ENCODE measurements at regions not wholly inside any gene's neighbourhood (a gene's known extent, or its start where the extent isn't known, plus 50 kb on each side); places are given as distances from the start of the nearest gene placed in this dataset.

DNA sequence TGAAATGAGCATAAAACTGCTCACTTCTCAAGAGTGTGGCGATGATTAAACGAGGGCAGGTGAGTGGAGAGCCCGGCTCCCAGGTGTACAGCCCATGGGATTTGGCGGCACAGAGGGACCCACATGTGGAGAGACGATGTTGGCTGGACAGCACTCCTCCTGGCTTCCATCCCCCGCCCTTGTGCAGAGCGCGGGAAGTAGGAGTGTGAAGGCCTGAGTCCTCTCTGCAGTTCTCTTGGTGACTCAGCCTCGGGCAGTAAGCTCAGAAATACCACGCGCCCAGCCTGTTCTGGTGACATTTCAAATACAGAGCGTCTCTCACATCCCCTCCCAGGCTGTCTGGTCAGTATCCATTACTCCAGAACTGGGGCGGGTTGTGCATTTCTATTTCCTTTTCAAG is 94.2 kb upstream of the SRSF6 start:
- Histone ChIP-seq H3K4me3 (no peak overlapping the region), H3K4me1 (no peaks in the 10 kb centered on the region), H3K9me3 (no peaks in the 10 kb centered on the region), H3K27ac (no peak overlapping the region), H3K36me3 (no peaks in the 10 kb centered on the region), H3K27me3 (peaks cover 8% of the 10 kb centered on the region)
- whole genome bisulfite sequencing, 2 donors (ENCODE audit: low coverage in 1 of 2): 80 to 100% methylated on average over 3 to 13 of the region's 13 CpGs
- in situ Hi-C loops (cut with MboI; ENCODE audit: low pct_ligation_motif_present in 1 of 4, low pct_unique_long_range_greater_than_20kb in 1 of 4, low sequenced_read_pairs in 3 of 4) (loop anchor here in 1 of 4 donors (25.0 kb wide), 1 partner anchor 151 kb away; no protein-coding TSS in a partner anchor), intact Hi-C loops (cut with DNase I; ENCODE audit: low total_unique reads) (no loop called here)
- TF ChIP-seq POLR2AphosphoS5 (IDR thresholded peaks at IDR 0.05): no peak
- TF ChIP-seq POLR2A (IDR thresholded peaks at IDR 0.05): no peak
- TF ChIP-seq EP300 (IDR thresholded peaks at IDR 0.05; ENCODE audit: low read depth): no peak
- TF ChIP-seq, protein P1, sequence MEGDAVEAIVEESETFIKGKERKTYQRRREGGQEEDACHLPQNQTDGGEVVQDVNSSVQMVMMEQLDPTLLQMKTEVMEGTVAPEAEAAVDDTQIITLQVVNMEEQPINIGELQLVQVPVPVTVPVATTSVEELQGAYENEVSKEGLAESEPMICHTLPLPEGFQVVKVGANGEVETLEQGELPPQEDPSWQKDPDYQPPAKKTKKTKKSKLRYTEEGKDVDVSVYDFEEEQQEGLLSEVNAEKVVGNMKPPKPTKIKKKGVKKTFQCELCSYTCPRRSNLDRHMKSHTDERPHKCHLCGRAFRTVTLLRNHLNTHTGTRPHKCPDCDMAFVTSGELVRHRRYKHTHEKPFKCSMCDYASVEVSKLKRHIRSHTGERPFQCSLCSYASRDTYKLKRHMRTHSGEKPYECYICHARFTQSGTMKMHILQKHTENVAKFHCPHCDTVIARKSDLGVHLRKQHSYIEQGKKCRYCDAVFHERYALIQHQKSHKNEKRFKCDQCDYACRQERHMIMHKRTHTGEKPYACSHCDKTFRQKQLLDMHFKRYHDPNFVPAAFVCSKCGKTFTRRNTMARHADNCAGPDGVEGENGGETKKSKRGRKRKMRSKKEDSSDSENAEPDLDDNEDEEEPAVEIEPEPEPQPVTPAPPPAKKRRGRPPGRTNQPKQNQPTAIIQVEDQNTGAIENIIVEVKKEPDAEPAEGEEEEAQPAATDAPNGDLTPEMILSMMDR (IDR thresholded peaks at IDR 0.05): no peak
- DNase-seq: no peak

DNA sequence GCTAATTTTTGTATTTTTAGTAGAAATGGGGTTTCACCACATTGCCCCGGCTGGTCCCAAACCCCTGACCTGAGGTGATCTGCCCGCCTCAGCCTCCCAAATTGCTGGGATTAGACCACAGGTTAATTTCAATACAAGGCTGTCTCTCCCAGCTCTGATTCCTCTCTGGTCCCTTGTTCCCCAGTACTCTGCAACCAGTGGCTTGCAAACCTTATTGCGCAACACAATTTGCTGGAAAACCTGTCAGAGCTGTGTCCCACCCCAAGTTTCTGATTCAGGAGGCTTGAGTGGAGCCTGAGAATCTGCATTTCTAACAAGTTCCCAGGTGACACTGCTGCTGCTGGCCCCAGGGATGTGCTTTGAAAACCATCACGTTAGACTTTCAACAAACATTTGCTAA is 96.2 kb upstream of the SRSF6 start:
- Histone ChIP-seq H3K4me3 (no peak overlapping the region), H3K36me3 (no peaks in the 10 kb centered on the region), H3K4me1 (no peaks in the 10 kb centered on the region), H3K27ac (no peak overlapping the region), H3K27me3 (peaks cover 8% of the 10 kb centered on the region), H3K9me3 (no peaks in the 10 kb centered on the region)
- in situ Hi-C loops (cut with MboI; ENCODE audit: low pct_ligation_motif_present in 1 of 4, low pct_unique_long_range_greater_than_20kb in 1 of 4, low sequenced_read_pairs in 3 of 4): loop anchor here in 1 of 4 donors (25.0 kb wide), 1 partner anchor 149 kb away; no protein-coding TSS in a partner anchor
- TF ChIP-seq POLR2AphosphoS5 (IDR thresholded peaks at IDR 0.05): no peak
- no peak for TF ChIP-seq EP300 (IDR thresholded peaks at IDR 0.05; ENCODE audit: low read depth)
- TF ChIP-seq, protein P1 (IDR thresholded peaks at IDR 0.05): no peak
- TF ChIP-seq POLR2A (IDR thresholded peaks at IDR 0.05): no peak
- 60 to 76% methylated on average over 1 to 4 of the region's 4 CpGs for WGBS, 2 donors (ENCODE audit: low coverage in 1 of 2)
- no peak for DNase-seq
- intact Hi-C loops (cut with DNase I; ENCODE audit: low total_unique reads): no loop called here

DNA sequence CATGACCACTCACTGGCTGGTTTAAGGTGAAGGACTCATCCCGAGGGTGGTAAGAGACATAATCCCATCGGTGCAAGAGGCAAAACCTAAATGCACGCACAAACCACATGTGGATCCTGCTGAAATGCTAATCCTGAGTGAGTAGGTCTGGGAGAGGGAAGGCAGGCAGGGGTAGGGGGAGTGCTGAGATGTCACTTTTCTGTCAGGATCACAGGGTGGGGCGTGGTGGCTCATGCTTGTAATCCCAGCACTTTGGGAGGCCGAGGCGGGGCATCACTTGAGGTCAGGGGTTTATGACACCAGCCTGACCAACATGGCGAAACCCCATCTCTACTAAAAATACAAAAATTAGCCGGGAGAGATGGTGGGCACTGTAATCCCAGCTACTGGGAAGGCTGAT is 97.7 kb upstream of the SRSF6 start:
- intact Hi-C loops (cut with DNase I; ENCODE audit: low total_unique reads) (no loop called here), in situ Hi-C loops (cut with MboI; ENCODE audit: low pct_ligation_motif_present in 1 of 4, low pct_unique_long_range_greater_than_20kb in 1 of 4, low sequenced_read_pairs in 3 of 4) (loop anchor here in 1 of 4 donors (25.0 kb wide), 1 partner anchor 148 kb away; no protein-coding TSS in a partner anchor)
- Histone ChIP-seq H3K27ac (no peak overlapping the region), H3K36me3 (no peaks in the 10 kb centered on the region), H3K9me3 (no peaks in the 10 kb centered on the region), H3K4me1 (no peaks in the 10 kb centered on the region), H3K27me3 (no peaks in the 10 kb centered on the region), H3K4me3 (no peak overlapping the region)
- DNase-seq: no peak
- TF ChIP-seq, protein P1 (IDR thresholded peaks at IDR 0.05): no peak
- TF ChIP-seq EP300 (IDR thresholded peaks at IDR 0.05; ENCODE audit: low read depth) (no peak), POLR2AphosphoS5 (IDR thresholded peaks at IDR 0.05) (no peak), POLR2A (IDR thresholded peaks at IDR 0.05) (no peak)
- WGBS, 2 donors (ENCODE audit: low coverage in 1 of 2): 60 to 75% methylated on average over 1 to 8 of the region's 8 CpGs

DNA sequence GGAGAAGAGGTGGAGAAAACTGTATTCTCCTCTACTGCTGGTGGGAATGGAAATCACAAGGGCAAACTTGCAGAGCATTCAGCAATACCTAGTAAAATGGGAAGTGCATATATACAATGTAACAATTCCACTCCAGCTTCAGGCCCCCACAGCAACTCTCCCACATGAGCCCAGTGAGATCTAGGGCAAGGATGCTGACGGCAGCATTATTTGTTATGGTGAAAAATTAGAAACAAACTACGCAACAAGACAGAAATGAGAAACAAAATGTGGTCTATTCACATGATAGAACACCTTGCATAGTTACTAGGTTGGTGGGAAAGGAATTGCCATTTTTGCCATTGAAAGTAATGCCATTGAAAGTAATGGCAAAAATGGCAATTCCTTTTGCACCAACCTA is 98.9 kb upstream of the SRSF6 start:
- intact Hi-C loops (cut with DNase I; ENCODE audit: low total_unique reads): no loop called here
- H3K27me3 ChIP-seq: no peaks in the 10 kb centered on the region
- H3K9me3 ChIP-seq: no peaks in the 10 kb centered on the region
- WGBS, 2 donors (ENCODE audit: low coverage in 1 of 2): 84 to 89% methylated on average over 2 of the region's 2 CpGs
- no peaks in the 10 kb centered on the region for H3K36me3 ChIP-seq
- H3K27ac ChIP-seq: no peak overlapping the region
- H3K4me3 ChIP-seq: no peak overlapping the region
- in situ Hi-C loops (cut with MboI; ENCODE audit: low pct_ligation_motif_present in 1 of 4, low pct_unique_long_range_greater_than_20kb in 1 of 4, low sequenced_read_pairs in 3 of 4): loop anchor here in 1 of 4 donors (25.0 kb wide), 1 partner anchor 147 kb away; no protein-coding TSS in a partner anchor
- TF ChIP-seq, protein P1 (IDR thresholded peaks at IDR 0.05): no peak
- TF ChIP-seq POLR2A (IDR thresholded peaks at IDR 0.05): no peak
- TF ChIP-seq POLR2AphosphoS5 (IDR thresholded peaks at IDR 0.05): no peak
- no peak for TF ChIP-seq EP300 (IDR thresholded peaks at IDR 0.05; ENCODE audit: low read depth)
- H3K4me1 ChIP-seq: no peaks in the 10 kb centered on the region
- no peak for DNase-seq
